HepG2 (cell line): ENCODE measurements at regions not wholly inside any gene's neighbourhood (a gene's known extent, or its start where the extent isn't known, plus 50 kb on each side); places are given as distances from the start of the nearest gene placed in this dataset.

ENCODE experiments used
- ATAC-seq: fragments of 200-7000 bp; cut with Tn5 transposase; 3 replicates; pipeline ENCODE4 v1.9.1; 2020; ENCODE audit warnings: mild to moderate bottlenecking, moderate library complexity
- BruUV-seq: library from RNA; stranded (reverse); fragments of 400-500 nt; replicated peaks from 2 replicates; lab custom pipeline; 2021; lab: Mats Ljungman, UMichigan
- CTCF ChIA-PET: fragments of 300-600 bp; formaldehyde crosslinking; extraction: SDS; loops from one replicate; lab custom pipeline; 2021; ENCODE audit warnings: low total read pairs, inconsistent platforms, low intra/inter-chr PET ratio; lab: Yijun Ruan, JAX
- POLR2A ChIA-PET: fragments of 350-600 bp; sonication (Branson Sonifier 250); formaldehyde crosslinking; loops from one replicate; lab custom pipeline; 2020; ENCODE audit warnings: antibody characterized with exemption, inconsistent platforms; lab: Yijun Ruan, JAX
- DNase-seq: peaks from one replicate; pipeline ENCODE4 v3.0.0-alpha.2; 2015; ENCODE audit warnings: low spot score
- FAIRE-seq: peaks from 3 replicates; lab custom pipeline; 2011; peaks lifted over from hg19 to GRCh38; lab: Jason Lieb, UNC
- H2AFZ ChIP-seq: one replicate; pipeline ENCODE4 v1.6.1; 2011; ENCODE audit warnings: low read length, inconsistent platforms
- H3K27ac ChIP-seq: fragments of 300-600 bp; 3 replicates; pipeline ENCODE4 v1.8.0; 2011; ENCODE audit warnings: mixed run types, mild to moderate bottlenecking, mixed read lengths, low read length, inconsistent platforms; ENCODE audit not compliant: insufficient read depth; ENCODE audit errors: extremely low read length
- H3K27me3 ChIP-seq, 2 experiments: fragments of 200-600 bp in 1 of 2; 2 replicates in 1 of 2; 3 replicates in 1 of 2; pipeline versions ENCODE4 v1.6.0 to v1.8.0; 2011; ENCODE audit warnings: low read length in 2 of 2, mild to moderate bottlenecking in 2 of 2, moderate library complexity in 2 of 2, inconsistent platforms in 1 of 2; ENCODE audit not compliant: insufficient read depth in 2 of 2, control insufficient read depth in 1 of 2
- H3K36me3 ChIP-seq, 2 experiments: fragments of 200-600 bp in 1 of 2; replicated peaks in 1 of 2; 2 replicates in 1 of 2; 3 replicates in 1 of 2; pipeline versions ENCODE4 v1.5.1 to v1.8.0; 2011; ENCODE audit warnings: low read length in 2 of 2, inconsistent platforms in 1 of 2; ENCODE audit not compliant: insufficient read depth in 2 of 2, control insufficient read depth in 1 of 2
- H3K4me1 ChIP-seq: 2 replicates; pipeline ENCODE4 v1.5.1; 2012; ENCODE audit warnings: low read length, inconsistent platforms; ENCODE audit not compliant: insufficient read depth
- H3K4me2 ChIP-seq: 2 replicates; pipeline ENCODE4 v1.6.0; 2011; ENCODE audit warnings: low read depth, low read length, inconsistent platforms
- H3K4me3 ChIP-seq, 3 experiments: fragments of 200-600 bp in 1 of 3; sonication (generic), shearing (Covaris generic) in 1 of 3; replicated peaks in 1 of 3; 2 replicates each; pipeline ENCODE4 v1.5.1; 2011 to 2016; ENCODE audit warnings: low read length in 3 of 3, inconsistent platforms in 2 of 3, low read depth in 2 of 3, mild to moderate bottlenecking in 2 of 3, control low read depth in 1 of 3, mixed read lengths in 1 of 3; ENCODE audit not compliant: insufficient read depth in 1 of 3
- H3K79me2 ChIP-seq: one replicate; pipeline ENCODE4 v1.6.1; 2011; ENCODE audit warnings: low read length, inconsistent platforms; ENCODE audit not compliant: insufficient read depth
- H3K9ac ChIP-seq: 2 replicates; pipeline ENCODE4 v1.6.0; 2011; ENCODE audit warnings: mild to moderate bottlenecking, low read depth, low read length, inconsistent platforms; ENCODE audit not compliant: insufficient read depth
- H3K9me3 ChIP-seq: 2 replicates; pipeline ENCODE4 v1.5.1; 2012; ENCODE audit warnings: mild to moderate bottlenecking, low read length
- H4K20me1 ChIP-seq: 2 replicates; pipeline ENCODE4 v1.6.0; 2011; ENCODE audit warnings: inconsistent platforms, mild to moderate bottlenecking, low read length, moderate library complexity; ENCODE audit not compliant: insufficient read depth
- ARID3A ChIP-seq: IDR thresholded peaks from 2 replicates; pipeline ENCODE4 v1.6.1; 2012; ENCODE audit warnings: low read depth, low read length, improper control_type of control experiment
- HIC2 ChIP-seq: sonication (generic); formaldehyde crosslinking; IDR thresholded peaks from 2 replicates; pipeline ENCODE4 v1.9.0; 2022; ENCODE audit warnings: low read depth, missing genetic modification reagents
- KLF16 ChIP-seq, 2 experiments: sonication (generic) in 1 of 2; formaldehyde crosslinking in 1 of 2; IDR thresholded peaks; 2 replicates each; pipeline versions ENCODE4 v1.6.1 to v1.8.0; 2016 to 2023; ENCODE audit warnings: missing genetic modification reagents in 2 of 2, missing compliant biosample characterization in 1 of 2
- RARG ChIP-seq: sonication (generic); formaldehyde crosslinking; IDR thresholded peaks from 2 replicates; pipeline ENCODE4 v1.4.0; 2020; ENCODE audit warnings: low read depth, mild to moderate bottlenecking, missing genetic modification reagents
- SNAPC2 ChIP-seq: sonication (generic); formaldehyde crosslinking; IDR thresholded peaks from 2 replicates; pipeline ENCODE4 v1.8.1; 2022; ENCODE audit warnings: mild to moderate bottlenecking, missing genetic modification reagents
- TSC22D2 ChIP-seq: sonication (generic); formaldehyde crosslinking; IDR thresholded peaks from 2 replicates; pipeline ENCODE4 v1.5.1; 2020; ENCODE audit warnings: missing genetic modification reagents, mild to moderate bottlenecking, borderline replicate concordance
- ZFP62 ChIP-seq: sonication (generic); formaldehyde crosslinking; IDR thresholded peaks from 2 replicates; pipeline ENCODE4 v1.4.0; 2020; ENCODE audit warnings: missing genetic modification reagents
- ZNF136 ChIP-seq: sonication (generic); formaldehyde crosslinking; IDR thresholded peaks from 2 replicates; pipeline ENCODE4 v1.8.1; 2022; ENCODE audit warnings: low read depth, mild to moderate bottlenecking, moderate library complexity, missing genetic modification reagents
- ZNF235 ChIP-seq: sonication (generic); formaldehyde crosslinking; IDR thresholded peaks from 2 replicates; pipeline ENCODE4 v1.8.1; 2023; ENCODE audit warnings: mild to moderate bottlenecking, missing genetic modification reagents, borderline replicate concordance
- WGBS: methylation state at CpG from one replicate; pipeline ENCODE4 v1.1.6; 2017; ENCODE audit warnings: low lambda C conversion rate; 5-methylcytosine and 5-hydroxymethylcytosine counted together
- in situ Hi-C: cut with HindIII; loops from 2 replicates; pipeline ENCODE4 v1.10.0; 2017; ENCODE audit warnings: low pct_unique_long_range_greater_than_20kb; ENCODE audit not compliant: extremely low pct_ligation_motif_present
- intact Hi-C: fragments of 100-400 bp; cut with micrococcal nuclease; formaldehyde crosslinking; loops from one replicate; pipeline ENCODE4 v1.10.0; 2022; ENCODE audit not compliant: unreplicated experiment

- H2AFZ ChIP-seq = no peak overlapping the region
- no peak for TF ChIP-seq SNAPC2
- no peak for TF ChIP-seq HIC2
- no peak for TF ChIP-seq KLF16 (CRISPR knock-in tag; IDR thresholded peaks at IDR 0.05)
- no peak for TF ChIP-seq ARID3A
- TF ChIP-seq ZFP62 = no peak
- TF ChIP-seq ZNF136 (CRISPR knock-in tag) = no peak
- TF ChIP-seq ZNF235 (CRISPR knock-in tag) = no peak
- TF ChIP-seq TSC22D2 = no peak
- TF ChIP-seq RARG (CRISPR knock-in tag) = no peak
- ChIA-PET POLR2A (no interaction called here), CTCF (no interaction called here)
- H3K9me3 ChIP-seq = peaks cover 65% of the 10 kb centered on the region
- no peak overlapping the region for H3K9ac ChIP-seq
- no peak overlapping the region for H3K4me3 ChIP-seq
- intact Hi-C loops (no loop called here), in situ Hi-C loops (no loop called here)
- no TSS peak for BruUV-seq
- H3K27me3 ChIP-seq = no peaks in the 10 kb centered on the region
- H3K27ac ChIP-seq = no peak overlapping the region
- no peaks in the 10 kb centered on the region for H4K20me1 ChIP-seq
- no peaks in the 10 kb centered on the region for H3K79me2 ChIP-seq
- no peaks in the 10 kb centered on the region for H3K4me1 ChIP-seq
- WGBS = 25% methylated on average over 3 of the region's 3 CpGs
- H3K4me2 ChIP-seq = no peak overlapping the region
- no peak for DNase-seq
- FAIRE-seq = no peak
- no peak for ATAC-seq
- H3K36me3 ChIP-seq = no peaks in the 10 kb centered on the region
Measured at GRCh38 chr13:38210928-38211596, 138.6 kb upstream of the UFM1 start.
